HFFc6 (cell line): ENCODE measurements at regions not wholly inside any gene's neighbourhood (a gene's known extent, or its start where the extent isn't known, plus 50 kb on each side); places are given as distances from the start of the nearest gene placed in this dataset.
"Not testable (repeated sequence)": the region's sequence is repeated elsewhere in the genome, so short reads cannot be mapped to it uniquely, and the experiment has no call there.

Source experiments
- DNase-seq: peaks from one replicate; pipeline ENCODE4 v3.0.0-alpha.2; 2018
- H3K27ac Mint-ChIP-seq: 2 replicates; pipeline ENCODE4 v1.8.0; 2020; ENCODE audit warnings: mild to moderate bottlenecking, mixed read lengths
- H3K27me3 Mint-ChIP-seq: 2 replicates; pipeline ENCODE4 v1.8.0; 2021; ENCODE audit warnings: mild to moderate bottlenecking, moderate library complexity, mixed read lengths; ENCODE audit not compliant: insufficient read depth
- H3K36me3 Mint-ChIP-seq: 2 replicates; pipeline ENCODE4 v1.8.0; 2021; ENCODE audit warnings: low read depth, mixed read lengths
- H3K4me1 Mint-ChIP-seq: 2 replicates; pipeline ENCODE4 v1.8.0; 2020; ENCODE audit warnings: low read depth, mixed read lengths
- H3K4me3 Mint-ChIP-seq: 2 replicates; pipeline ENCODE4 v1.8.0; 2020; ENCODE audit warnings: mild to moderate bottlenecking, moderate library complexity, mixed read lengths
- H3K9me3 Mint-ChIP-seq: 2 replicates; pipeline ENCODE4 v1.8.0; 2020; ENCODE audit warnings: mild to moderate bottlenecking, mixed read lengths
- CTCF ChIP-seq: fragments of 200-600 bp; sonication (generic); IDR thresholded peaks from 2 replicates; pipeline ENCODE4 v1.5.0; 2021; ENCODE audit warnings: antibody characterized with exemption, mild to moderate bottlenecking

DNA sequence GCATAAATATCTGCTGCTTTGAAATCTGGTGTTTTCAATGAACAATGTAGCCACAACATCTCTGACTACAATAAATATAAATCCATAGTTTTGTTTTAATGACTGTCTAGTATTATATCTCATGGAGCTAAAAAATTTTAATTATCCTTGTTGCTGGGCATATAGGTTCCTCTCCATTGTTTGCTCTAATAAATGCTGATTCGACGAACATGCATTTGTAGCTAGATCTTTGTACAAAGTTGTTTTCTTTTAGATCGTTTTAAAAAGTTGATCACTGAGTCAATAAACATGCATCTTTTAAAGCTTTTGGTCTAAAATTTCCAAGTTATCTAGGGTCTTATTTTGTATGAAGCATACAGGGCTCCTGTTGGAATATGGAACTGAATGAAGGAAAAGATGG, 130.5 kb upstream of the GPR101 start:
- Mint-ChIP-seq H3K36me3 (no peaks in the 10 kb centered on the region), H3K9me3 (no peaks in the 10 kb centered on the region), H3K4me1 (no peaks in the 10 kb centered on the region), H3K27ac (no peak overlapping the region), H3K4me3 (no peak overlapping the region), H3K27me3 (no peaks in the 10 kb centered on the region; the same call in 1 of the 2 replicates)
- TF ChIP-seq CTCF: no peak
- DNase-seq: no peak

- Mint-ChIP-seq H3K9me3 (peaks cover 21% of the 10 kb centered on the region), H3K27ac (no peak overlapping the region), H3K4me3 (no peak overlapping the region), H3K36me3 (no peaks in the 10 kb centered on the region), H3K27me3 (no peaks in the 10 kb centered on the region), H3K4me1 (no peaks in the 10 kb centered on the region)
- no peak for DNase-seq
- TF ChIP-seq CTCF: no peak
Measured at GRCh38 chrX:137151403-137151802, 117.6 kb upstream of the GPR101 start.

DNA sequence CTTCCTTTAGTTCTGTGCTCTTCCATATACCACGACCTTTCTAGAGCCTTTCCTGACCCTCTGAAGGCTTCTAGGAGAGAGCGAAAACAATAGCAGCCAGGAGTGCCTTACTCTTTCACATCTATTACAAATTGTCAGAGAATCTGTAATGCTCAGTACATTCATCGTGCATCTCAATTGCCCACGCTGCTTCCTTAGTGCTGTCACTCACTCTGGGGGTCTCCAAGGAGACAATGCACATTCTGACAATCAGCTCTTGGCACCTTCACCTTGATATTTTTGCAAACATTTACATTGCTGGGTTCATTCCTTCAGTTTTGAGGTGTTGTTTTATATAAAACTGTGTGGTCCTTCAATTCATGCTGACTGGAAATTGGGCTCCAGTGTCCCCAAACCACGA, 110.1 kb upstream of the GPR101 start:
- Mint-ChIP-seq H3K27ac (no peak overlapping the region), H3K4me3 (no peak overlapping the region), H3K9me3 (peaks cover 10% of the 10 kb centered on the region; the same call in 1 of the 2 replicates), H3K36me3 (no peaks in the 10 kb centered on the region), H3K4me1 (no peaks in the 10 kb centered on the region), H3K27me3 (no peaks in the 10 kb centered on the region; the same call in 1 of the 2 replicates)
- no peak for DNase-seq
- TF ChIP-seq CTCF: no peak

- not testable (repeated sequence) for H3K27ac Mint-ChIP-seq, DNase-seq, H3K4me1 Mint-ChIP-seq, H3K36me3 Mint-ChIP-seq, H3K4me3 Mint-ChIP-seq, H3K27me3 Mint-ChIP-seq
- peaks cover 22% of the 10 kb centered on the region for H3K9me3 Mint-ChIP-seq
Measured at GRCh38 chrX:137122651-137123050, 88.9 kb upstream of the GPR101 start.

GRCh38 chrX:137119049-137119448, 85.3 kb upstream of the GPR101 start:
- no peak for TF ChIP-seq CTCF
- DNase-seq: no peak
- no peaks in the 10 kb centered on the region for H3K4me1 Mint-ChIP-seq
- H3K9me3 Mint-ChIP-seq: peaks cover 12% of the 10 kb centered on the region
- H3K27me3 Mint-ChIP-seq: no peaks in the 10 kb centered on the region
- H3K27ac Mint-ChIP-seq: no peak overlapping the region
- H3K36me3 Mint-ChIP-seq: no peaks in the 10 kb centered on the region
- H3K4me3 Mint-ChIP-seq: no peak overlapping the region

DNA sequence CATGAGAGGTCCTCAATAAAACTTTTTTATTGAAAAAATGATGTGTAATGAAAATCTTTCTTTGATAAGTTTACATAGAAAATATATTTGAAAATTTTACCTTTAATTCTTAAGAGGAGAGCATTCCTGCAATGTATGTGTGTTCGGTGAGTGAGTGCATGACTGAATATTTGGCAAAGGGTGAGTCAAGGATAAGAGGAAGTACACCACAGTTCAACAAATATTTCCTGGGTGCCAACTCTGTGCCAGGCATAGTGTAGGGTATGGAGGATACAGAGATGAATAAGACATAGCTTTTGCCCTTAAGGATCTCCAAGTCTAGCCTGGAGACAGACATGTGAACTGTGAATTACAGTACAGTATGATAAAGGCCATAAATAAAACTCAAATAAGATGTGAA, 84.7 kb upstream of the GPR101 start:
- no peak overlapping the region for H3K27ac Mint-ChIP-seq
- H3K9me3 Mint-ChIP-seq: peaks cover 12% of the 10 kb centered on the region
- no peak for TF ChIP-seq CTCF
- no peak for DNase-seq
- H3K4me1 Mint-ChIP-seq: no peaks in the 10 kb centered on the region
- H3K36me3 Mint-ChIP-seq: no peaks in the 10 kb centered on the region
- H3K27me3 Mint-ChIP-seq: no peaks in the 10 kb centered on the region
- no peak overlapping the region for H3K4me3 Mint-ChIP-seq
